Tibial nerve (tissue), 4 donors: ENCODE measurements at regions not wholly inside any gene's neighbourhood (a gene's known extent, or its start where the extent isn't known, plus 50 kb on each side); places are given as distances from the start of the nearest gene placed in this dataset.

Source experiments
- CTCF ChIP-seq, 5 experiments: fragments of 200-600 bp in 3 of 5; fragments of 450-650 bp in 2 of 5; sonication (generic) in 3 of 5; IDR thresholded peaks; one replicate each; pipeline ENCODE4 v1.5.1; 2016 to 2019; ENCODE audit warnings: antibody characterized with exemption in 5 of 5, mild to moderate bottlenecking in 3 of 5, moderate library complexity in 2 of 5
- EP300 ChIP-seq, 2 donors: sonication (generic); formaldehyde crosslinking; IDR thresholded peaks; one replicate each; pipeline ENCODE4 v1.6.1; 2017; ENCODE audit warnings: antibody characterized with exemption in 2 of 2, mild to moderate bottlenecking in 1 of 2
- POLR2A ChIP-seq, 2 donors: fragments of 450-650 bp; IDR thresholded peaks; one replicate each; pipeline ENCODE4 v1.6.1; 2017; ENCODE audit warnings: antibody characterized with exemption in 2 of 2, mild to moderate bottlenecking in 2 of 2, moderate library complexity in 2 of 2

GRCh38 chr4:126939401-126939800 lies 693.4 kb upstream of the INTU start:
- no peak for TF ChIP-seq CTCF (IDR thresholded peaks at IDR 0.05)
- no peak for TF ChIP-seq EP300 (IDR thresholded peaks at IDR 0.05)
- TF ChIP-seq POLR2A (IDR thresholded peaks at IDR 0.05), result no peak
